ENCODE measurements at regions not wholly inside any gene's neighbourhood (a gene's known extent, or its start where the extent isn't known, plus 50 kb on each side); places are given as distances from the start of the nearest gene placed in this dataset.
"Not testable (repeated sequence)": the region's sequence is repeated elsewhere in the genome, so short reads cannot be mapped to it uniquely, and the experiment has no call there.

DNA sequence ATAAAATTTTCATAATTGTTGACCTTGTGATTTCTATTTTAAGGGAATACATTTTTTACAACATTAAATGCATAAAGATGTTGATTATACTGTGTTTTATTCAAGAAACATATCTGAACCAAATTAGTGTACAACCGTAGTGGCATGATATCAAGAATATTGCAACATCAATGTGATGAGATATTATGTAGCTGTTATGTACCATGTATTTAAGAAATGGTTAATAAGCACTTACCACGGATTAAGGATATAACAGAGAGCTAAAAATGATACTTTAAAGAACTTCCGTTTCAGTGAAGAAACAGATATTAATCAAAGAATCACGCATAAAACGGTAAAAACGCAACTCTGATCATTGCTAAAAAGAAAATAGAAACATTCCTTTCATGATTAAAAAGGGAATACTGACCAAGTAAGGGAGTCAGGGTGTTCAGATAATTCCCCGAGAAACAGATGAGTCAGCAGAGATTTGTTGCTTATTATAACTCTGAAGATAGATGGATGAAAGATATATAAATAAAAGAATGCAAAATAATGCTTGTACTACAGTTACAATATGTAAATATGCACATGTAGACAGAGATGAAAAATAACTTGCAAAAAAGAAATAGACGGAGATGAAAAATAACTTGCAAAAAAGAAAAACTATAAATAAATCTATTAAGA, 281.9 kb upstream of the MAF start:
- Histone ChIP-seq H3K9ac (replicated peaks; ENCODE audit: extremely low read depth, insufficient read depth, low read length) (no peak overlapping the region), H3K36me3 (ENCODE audit: control insufficient read depth in 2 of 2, extremely low read depth in 1 of 2, insufficient read depth in 2 of 2, low read length in 2 of 2) (no peaks in the 10 kb centered on the region), H3K4me3 (replicated peaks in 1 of 3; ENCODE audit: insufficient read depth in 1 of 3, low read depth in 1 of 3, low read length in 3 of 3) (no peak overlapping the region), H3K27me3 (ENCODE audit: control insufficient read depth in 2 of 2, insufficient read depth in 2 of 2, low read length in 2 of 2) (no peaks in the 10 kb centered on the region), H3K9me3 (replicated peaks; ENCODE audit: control insufficient read depth, insufficient read depth, low read length) (peaks cover 1% of the 10 kb centered on the region), H2AFZ (ENCODE audit: low read depth, low read length) (no peak overlapping the region), H3K4me2 (ENCODE audit: insufficient read depth, low read length) (no peak overlapping the region), H3K9me1 (replicated peaks; ENCODE audit: control insufficient read depth, extremely low read depth, insufficient read depth, low read length) (no peaks in the 10 kb centered on the region), H3K79me2 (ENCODE audit: control insufficient read depth, insufficient read depth, low read length) (no peaks in the 10 kb centered on the region), H4K20me1 (replicated peaks; ENCODE audit: control insufficient read depth, extremely low read depth, insufficient read depth, low read length) (no peaks in the 10 kb centered on the region), H3K27ac (ENCODE audit: insufficient read depth, low read depth, low read length) (no peak overlapping the region), H3K4me1 (ENCODE audit: control insufficient read depth, extremely low read depth, insufficient read depth, low read length) (no peaks in the 10 kb centered on the region)
- ChIA-PET CTCF (no interaction called here), POLR2A (no interaction called here)
- dilution Hi-C loops (cut with MboI; ENCODE audit: extremely low pct_ligation_motif_present, low sequenced_read_pairs): no loop called here
- intact Hi-C loops (cut with micrococcal nuclease): no loop called here
- FAIRE-seq (no peak), DNase-seq (ENCODE audit: low read depth, low spot score) (no peak)
- no TSS peak for BruUV-seq (replicated peaks)
- TF ChIP-seq GATA2 (IDR thresholded peaks at IDR 0.05; ENCODE audit: insufficient read depth, insufficient read length, low read depth, low read length) (no peak), POLR2A (IDR thresholded peaks at IDR 0.05; ENCODE audit: low read depth, low read length) (no peak)

DNA sequence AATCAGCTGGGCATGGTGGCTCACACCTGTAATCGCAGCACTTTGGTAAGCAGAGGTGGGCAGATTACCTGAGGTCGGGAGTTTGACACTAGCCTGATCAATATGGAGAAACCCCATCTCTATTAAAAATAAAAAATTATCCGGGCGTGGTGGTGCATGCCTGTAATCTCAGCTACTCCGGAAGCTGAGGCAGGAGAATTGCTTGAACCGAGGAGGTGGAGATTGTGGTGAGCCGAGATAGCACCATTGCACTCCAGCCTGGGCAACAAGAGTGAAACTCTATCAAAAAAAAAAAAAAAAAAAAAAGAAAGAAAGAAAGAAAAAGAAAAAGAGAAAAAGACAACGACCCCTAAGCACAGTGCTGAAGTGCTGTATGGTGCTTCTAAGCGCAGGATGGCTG, 280.6 kb upstream of the MAF start:
- H3K4me3 ChIP-seq (replicated peaks in 1 of 3; ENCODE audit: insufficient read depth in 1 of 3, low read depth in 1 of 3, low read length in 3 of 3); H3K36me3 ChIP-seq (ENCODE audit: control insufficient read depth in 2 of 2, extremely low read depth in 1 of 2, insufficient read depth in 2 of 2, low read length in 2 of 2); H3K79me2 ChIP-seq (ENCODE audit: control insufficient read depth, insufficient read depth, low read length); FAIRE-seq; intact Hi-C loops (cut with micrococcal nuclease); dilution Hi-C loops (cut with MboI; ENCODE audit: extremely low pct_ligation_motif_present, low sequenced_read_pairs); POLR2A ChIA-PET; CTCF ChIA-PET; H4K20me1 ChIP-seq (replicated peaks; ENCODE audit: control insufficient read depth, extremely low read depth, insufficient read depth, low read length); H3K27ac ChIP-seq (ENCODE audit: insufficient read depth, low read depth, low read length); H3K9ac ChIP-seq (replicated peaks; ENCODE audit: extremely low read depth, insufficient read depth, low read length); H3K9me1 ChIP-seq (replicated peaks; ENCODE audit: control insufficient read depth, extremely low read depth, insufficient read depth, low read length); BruUV-seq (replicated peaks); H3K4me2 ChIP-seq (ENCODE audit: insufficient read depth, low read length); H3K9me3 ChIP-seq (replicated peaks; ENCODE audit: control insufficient read depth, insufficient read depth, low read length); H2AFZ ChIP-seq (ENCODE audit: low read depth, low read length); H3K4me1 ChIP-seq (ENCODE audit: control insufficient read depth, extremely low read depth, insufficient read depth, low read length); DNase-seq (ENCODE audit: low read depth, low spot score); H3K27me3 ChIP-seq (ENCODE audit: control insufficient read depth in 2 of 2, insufficient read depth in 2 of 2, low read length in 2 of 2): not testable (repeated sequence)

All from endothelial cell of umbilical vein (primary cell).